Stimulated activated CD4-positive, alpha-beta T cell treated with anti-CD3 and anti-CD28 coated beads, Interleukin-1b, Interleukin-23, amount 100 ng/mL, for 48 hours (primary cell): ENCODE measurements at regions not wholly inside any gene's neighbourhood (a gene's known extent, or its start where the extent isn't known, plus 50 kb on each side); places are given as distances from the start of the nearest gene placed in this dataset.

ENCODE experiments used
- DNase-seq: peaks from one replicate; pipeline ENCODE4 v3.0.0-alpha.2; 2020

- DNase-seq: no peak
These were observed 462.9 kb downstream of the ACTL7B start for GRCh38 chr9:108392877-108393276.

GRCh38 chr9:108389056-108389455, 466.7 kb downstream of the ACTL7B start:
- no peak for DNase-seq

GRCh38 chr9:108386859-108387384, 468.9 kb downstream of the ACTL7B start:
- DNase-seq: no peak

GRCh38 chr9:108386032-108386431, 469.8 kb downstream of the ACTL7B start:
- DNase-seq: no peak

- no peak for DNase-seq
These were observed 472.0 kb downstream of the ACTL7B start for GRCh38 chr9:108383796-108384195.

- DNase-seq: no peak
These were observed 473.5 kb downstream of the ACTL7B start for GRCh38 chr9:108382310-108382709.

GRCh38 chr9:108377881-108378280, 477.9 kb downstream of the ACTL7B start:
- no peak for DNase-seq

- DNase-seq: no peak
These were observed 478.4 kb downstream of the ACTL7B start for GRCh38 chr9:108377382-108377781.

GRCh38 chr9:108376140-108376539, 479.6 kb downstream of the ACTL7B start:
- no peak for DNase-seq

GRCh38 chr9:108374626-108375025, 481.2 kb downstream of the ACTL7B start:
- no peak for DNase-seq

- no peak for DNase-seq
These were observed 488.6 kb downstream of the ACTL7B start for GRCh38 chr9:108367188-108367587.

- DNase-seq: no peak
These were observed 492.5 kb downstream of the ACTL7B start for GRCh38 chr9:108363311-108363710.

- no peak for DNase-seq
These were observed 495.5 kb downstream of the ACTL7B start for GRCh38 chr9:108360304-108360703.

GRCh38 chr9:108356806-108357205, 499.0 kb downstream of the ACTL7B start:
- DNase-seq: no peak

- no peak for DNase-seq
These were observed 504.2 kb downstream of the ACTL7B start for GRCh38 chr9:108351571-108351970.

GRCh38 chr9:108347463-108348188, 508.2 kb downstream of the ACTL7B start:
- no peak for DNase-seq

- no peak for DNase-seq
These were observed 510.0 kb downstream of the ACTL7B start for GRCh38 chr9:108345826-108346225.

GRCh38 chr9:108339251-108339650, 516.5 kb downstream of the ACTL7B start:
- DNase-seq: no peak

GRCh38 chr9:108336575-108336974, 519.2 kb downstream of the ACTL7B start:
- DNase-seq: no peak

GRCh38 chr9:108333530-108333983, 522.2 kb downstream of the ACTL7B start:
- no peak for DNase-seq

GRCh38 chr9:108331596-108331995, 524.2 kb downstream of the ACTL7B start:
- no peak for DNase-seq

- DNase-seq: no peak
These were observed 530.4 kb downstream of the ACTL7B start for GRCh38 chr9:108325406-108325805.

- no peak for DNase-seq
These were observed 532.2 kb downstream of the ACTL7B start for GRCh38 chr9:108323615-108324014.

- no peak for DNase-seq
These were observed 533.3 kb downstream of the ACTL7B start for GRCh38 chr9:108322326-108323098.
